ENCODE measurements at regions not wholly inside any gene's neighbourhood (a gene's known extent, or its start where the extent isn't known, plus 50 kb on each side); places are given as distances from the start of the nearest gene placed in this dataset.
"Not testable (repeated sequence)": the region's sequence is repeated elsewhere in the genome, so short reads cannot be mapped to it uniquely, and the experiment has no call there.

GRCh38 chr4:143819029-143819428 is 86.3 kb downstream of the GYPE start:
- DNase-seq (ENCODE audit: low spot score) = no peak

- DNase-seq (ENCODE audit: low spot score) = not testable (repeated sequence)
Measured at GRCh38 chr4:143817866-143818265, 87.5 kb downstream of the GYPE start.

GRCh38 chr4:143815375-143815774 is 90.0 kb downstream of the GYPE start:
- not testable (repeated sequence) for DNase-seq (ENCODE audit: low spot score)

GRCh38 chr4:143813431-143814154 is 91.8 kb downstream of the GYPE start:
- DNase-seq (ENCODE audit: low spot score) = not testable (repeated sequence)

GRCh38 chr4:143791693-143792092 is 91.2 kb upstream of the FREM3 start:
- not testable (repeated sequence) for DNase-seq (ENCODE audit: low spot score)

GRCh38 chr4:143790425-143790824 is 90.0 kb upstream of the FREM3 start:
- not testable (repeated sequence) for DNase-seq (ENCODE audit: low spot score)

GRCh38 chr4:143789618-143790017 is 89.1 kb upstream of the FREM3 start:
- not testable (repeated sequence) for DNase-seq (ENCODE audit: low spot score)

GRCh38 chr4:143784567-143784966 is 84.1 kb upstream of the FREM3 start:
- DNase-seq (ENCODE audit: low spot score) = no peak

GRCh38 chr4:143782521-143782920 is 82.0 kb upstream of the FREM3 start:
- DNase-seq (ENCODE audit: low spot score) = no peak

GRCh38 chr4:143773998-143774895 is 73.8 kb upstream of the FREM3 start:
- peak; percentile 70 for DNase-seq (ENCODE audit: low spot score)

- no peak for DNase-seq (ENCODE audit: low spot score)
Measured at GRCh38 chr4:143771269-143771668, 70.8 kb upstream of the FREM3 start.

GRCh38 chr4:143768007-143768591 is 67.6 kb upstream of the FREM3 start:
- no peak for DNase-seq (ENCODE audit: low spot score)

GRCh38 chr4:143763587-143763986 is 63.1 kb upstream of the FREM3 start:
- no peak for DNase-seq (ENCODE audit: low spot score)

- DNase-seq (ENCODE audit: low spot score) = no peak
Measured at GRCh38 chr4:143762511-143762910, 62.0 kb upstream of the FREM3 start.
